Stimulated activated CD8-positive, alpha-beta memory T cell treated with anti-CD3 and anti-CD28 coated beads, Interleukin-4, amount 100 ng/mL, for 24 hours (primary cell): ENCODE measurements at regions not wholly inside any gene's neighbourhood (a gene's known extent, or its start where the extent isn't known, plus 50 kb on each side); places are given as distances from the start of the nearest gene placed in this dataset.
"Not testable (repeated sequence)": the region's sequence is repeated elsewhere in the genome, so short reads cannot be mapped to it uniquely, and the experiment has no call there.

ENCODE experiments used
- DNase-seq: peaks from one replicate; pipeline ENCODE4 v3.0.0-alpha.2; 2020; ENCODE audit warnings: low read depth

GRCh38 chr4:151851354-151851753 lies 90.5 kb upstream of the GATB start:
- no peak for DNase-seq

- no peak for DNase-seq
Measured at GRCh38 chr4:151850791-151851213, 90.0 kb upstream of the GATB start.

- not testable (repeated sequence) for DNase-seq
Measured at GRCh38 chr4:151845551-151845950, 84.7 kb upstream of the GATB start.

GRCh38 chr4:151842430-151843079 lies 81.7 kb upstream of the GATB start:
- no peak for DNase-seq

- DNase-seq = no peak
Measured at GRCh38 chr4:151841107-151841506, 80.3 kb upstream of the GATB start.

- DNase-seq = no peak
Measured at GRCh38 chr4:151835467-151835866, 74.7 kb upstream of the GATB start.

GRCh38 chr4:151833174-151833573 lies 72.4 kb upstream of the GATB start:
- no peak for DNase-seq

- no peak for DNase-seq
Measured at GRCh38 chr4:151831526-151831925, 70.7 kb upstream of the GATB start.

GRCh38 chr4:151830168-151830567 lies 69.4 kb upstream of the GATB start:
- DNase-seq = no peak

- DNase-seq = no peak
Measured at GRCh38 chr4:151829309-151829708, 68.5 kb upstream of the GATB start.

DNA sequence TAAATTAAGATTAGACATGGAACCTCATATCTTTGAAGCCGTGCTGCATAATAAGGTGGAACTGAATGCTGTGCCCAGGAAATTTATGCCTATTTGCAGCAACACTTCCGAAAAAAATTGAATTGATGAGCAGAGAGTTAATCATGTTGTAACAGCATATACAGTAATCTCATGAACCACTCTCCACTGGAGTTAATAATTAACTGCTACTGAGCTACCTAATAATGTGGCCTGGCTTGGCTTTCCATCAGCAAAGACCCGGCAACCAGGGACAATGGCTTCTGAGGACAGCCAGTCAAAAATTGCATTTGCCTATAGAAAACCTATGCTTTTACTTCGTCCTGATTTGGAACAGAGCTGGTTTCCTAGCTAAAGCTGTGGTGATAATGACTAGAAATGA lies 63.8 kb upstream of the GATB start:
- DNase-seq = no peak

- DNase-seq = no peak
Measured at GRCh38 chr4:151822331-151822730, 61.5 kb upstream of the GATB start.

DNA sequence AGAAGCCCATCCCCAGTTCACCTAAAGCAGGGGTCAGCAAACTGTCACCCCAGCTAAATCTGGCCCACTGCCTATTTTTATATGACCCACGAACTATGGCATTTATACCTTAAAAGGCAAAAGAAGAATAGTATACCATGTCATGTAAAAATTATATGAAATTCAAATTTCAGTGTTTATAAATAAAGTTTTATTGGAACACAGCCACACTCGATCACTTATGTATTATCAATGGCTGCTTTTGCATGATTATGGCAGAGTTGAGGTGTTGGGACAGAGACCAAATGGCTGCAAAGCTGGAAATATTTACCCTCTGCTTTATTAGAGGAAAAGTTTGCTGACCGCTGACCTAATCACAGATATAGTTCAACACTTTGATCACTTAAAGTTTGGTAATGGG lies 59.2 kb upstream of the GATB start:
- no peak for DNase-seq

- DNase-seq = no peak
Measured at GRCh38 chr4:151811403-151811802, 50.6 kb upstream of the GATB start.
